Skin of body (tissue), 1 donor: ENCODE measurements at regions not wholly inside any gene's neighbourhood (a gene's known extent, or its start where the extent isn't known, plus 50 kb on each side); places are given as distances from the start of the nearest gene placed in this dataset.
"Not testable (repeated sequence)": the region's sequence is repeated elsewhere in the genome, so short reads cannot be mapped to it uniquely, and the experiment has no call there.

Experiments
- DNase-seq: peaks from one replicate; lab custom pipeline; 2025; lab: John Stamatoyannopoulos, UW

DNA sequence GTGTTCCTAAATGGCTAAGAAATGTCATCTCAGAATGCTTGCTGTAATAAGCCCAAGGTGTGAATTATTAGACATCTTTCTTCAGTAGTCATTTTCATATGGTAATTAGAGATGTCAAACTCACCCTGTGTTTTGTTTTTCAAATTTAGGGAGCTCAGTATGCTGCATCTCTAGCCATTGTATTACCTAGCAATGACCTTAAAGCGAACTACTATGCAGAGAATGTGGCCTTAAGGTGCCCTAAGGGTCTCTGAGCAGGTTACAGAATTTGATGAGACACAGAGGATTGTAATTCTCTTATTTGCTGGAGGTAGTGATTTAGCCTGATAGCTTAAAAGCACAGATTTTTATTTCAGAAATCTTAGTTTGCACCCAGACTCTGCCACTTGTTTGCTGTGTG, 1052.6 kb upstream of the DDX18 start:
- no peak for DNase-seq

DNA sequence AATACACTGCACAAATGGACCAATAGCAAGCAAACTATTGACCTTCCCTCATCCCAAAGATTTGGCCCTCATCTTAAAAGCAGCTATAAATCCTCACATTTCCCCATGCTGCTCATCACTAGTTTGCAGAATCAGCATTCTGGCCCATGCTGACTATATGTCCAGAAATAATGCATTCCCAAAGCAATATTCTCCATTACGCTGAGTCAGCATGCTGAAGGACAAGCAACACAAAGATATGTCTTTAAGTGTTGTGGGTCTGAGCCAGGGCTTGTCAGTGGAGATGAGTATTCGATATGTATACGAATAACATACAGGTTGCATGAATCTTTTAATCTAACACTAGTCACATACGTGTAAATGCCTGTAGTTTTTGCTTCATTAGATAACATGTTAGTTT, 1045.0 kb upstream of the DDX18 start:
- DNase-seq = no peak

DNA sequence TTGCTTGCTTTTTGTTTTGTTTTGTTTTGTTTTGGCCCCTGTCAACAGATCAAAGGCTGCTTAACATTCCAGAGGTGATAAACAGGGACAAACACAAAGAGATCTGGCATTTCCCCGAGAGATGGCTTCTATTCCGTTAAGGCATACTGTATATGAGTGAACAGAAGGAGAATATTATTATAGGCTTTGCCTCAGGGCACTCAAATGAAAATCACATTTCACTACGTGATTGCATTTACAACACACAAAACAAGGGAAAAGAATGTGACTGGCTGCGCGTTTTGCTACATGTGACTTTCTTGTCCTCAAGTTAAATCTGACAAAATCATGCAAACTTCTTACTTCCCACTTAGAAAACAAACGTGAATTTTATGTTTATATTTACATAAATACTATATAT, 1037.9 kb upstream of the DDX18 start:
- no peak for DNase-seq

DNA sequence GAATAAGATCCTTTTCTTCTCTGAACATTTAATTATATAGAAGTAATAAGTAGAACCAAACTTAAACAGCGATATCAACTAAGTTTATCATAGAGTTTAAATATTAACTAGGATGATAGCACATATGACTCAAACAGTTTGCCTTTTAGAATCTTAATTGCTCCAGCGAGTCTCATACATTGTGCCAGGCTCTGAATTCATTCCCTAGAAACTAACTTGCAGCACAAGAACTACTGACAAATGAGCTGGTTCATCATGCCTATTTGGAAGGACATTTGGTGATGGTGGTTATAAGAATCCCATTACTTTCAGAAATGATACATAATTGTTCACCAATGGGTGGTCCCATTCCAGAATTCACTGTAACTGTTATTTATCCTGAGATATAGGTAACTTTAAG, 1026.6 kb upstream of the DDX18 start:
- DNase-seq = no peak

DNA sequence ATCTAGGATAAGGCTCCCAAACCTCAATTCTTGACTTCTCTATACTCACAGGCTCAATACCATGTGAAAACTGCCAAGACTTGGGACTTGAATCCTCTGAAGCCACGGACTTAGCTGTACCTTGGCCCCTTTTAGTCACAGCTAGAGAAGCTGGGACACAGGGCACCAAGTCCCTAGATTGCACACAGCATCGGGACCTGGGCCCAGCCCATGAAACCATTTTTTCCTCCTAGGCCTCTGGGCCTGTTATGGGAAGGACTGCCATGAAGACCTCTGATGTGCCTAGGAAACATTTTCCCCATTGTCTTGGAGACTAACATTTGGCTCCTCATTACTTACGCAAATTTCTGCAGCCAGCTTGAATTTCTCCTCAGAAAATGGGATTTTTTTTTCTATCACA, 1011.8 kb upstream of the DDX18 start:
- no peak for DNase-seq

DNA sequence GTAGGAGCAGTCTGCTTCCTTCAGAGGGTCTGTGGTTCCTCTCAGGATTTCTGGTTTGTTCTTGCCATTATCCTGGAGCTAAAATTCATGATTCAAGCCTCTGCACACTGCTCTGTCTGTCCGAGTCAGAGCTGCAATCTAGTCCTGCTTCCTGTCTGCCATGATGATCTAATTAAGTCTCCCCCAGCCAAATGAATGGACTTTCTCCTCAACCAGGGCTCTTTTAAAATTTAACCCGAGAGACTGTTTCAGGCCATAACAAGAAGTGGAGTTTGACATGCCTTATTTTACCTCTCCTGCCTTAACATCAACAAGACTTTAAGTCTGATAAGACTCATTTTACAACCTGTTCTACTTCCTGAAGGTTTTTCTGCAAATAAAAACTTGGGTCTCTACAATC, 1009.6 kb upstream of the DDX18 start:
- DNase-seq = no peak

DNA sequence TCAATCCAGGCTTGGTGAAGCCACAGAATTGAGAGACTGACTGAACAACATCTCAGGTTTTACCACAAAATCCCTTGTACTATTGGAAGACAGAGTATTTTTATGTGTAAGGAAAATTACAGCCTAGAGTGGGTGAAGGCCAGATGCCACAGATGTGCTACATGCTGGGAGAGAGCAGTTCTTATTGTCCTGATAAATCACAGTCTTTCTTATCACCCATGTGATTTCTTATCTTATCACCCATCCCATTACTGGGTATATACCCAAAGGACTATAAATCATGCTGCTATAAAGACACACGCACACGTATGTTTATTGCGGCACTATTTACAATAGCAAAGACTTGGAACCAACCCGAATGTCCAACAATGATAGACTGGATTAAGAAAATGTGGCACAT, 1008.0 kb upstream of the DDX18 start:
- not testable (repeated sequence) for DNase-seq

DNA sequence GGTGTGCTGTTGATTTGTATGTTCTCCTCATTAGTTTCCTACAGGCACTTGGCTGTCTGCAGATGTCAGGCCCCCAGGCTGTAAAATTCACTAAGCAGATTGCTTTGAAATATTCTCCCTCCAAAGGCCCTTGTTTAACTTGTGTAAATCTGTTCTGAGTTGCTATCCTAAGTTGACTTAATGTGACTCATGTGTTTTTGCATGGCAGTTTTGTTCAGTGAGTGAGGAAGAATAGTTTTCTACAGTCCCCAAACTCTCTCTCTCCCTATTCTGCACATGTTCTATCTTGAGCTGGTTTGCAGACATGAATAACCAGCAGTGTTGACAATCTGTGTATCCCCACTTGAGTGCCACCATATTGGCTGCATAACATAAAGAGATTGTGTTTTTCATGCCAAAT, 1005.4 kb upstream of the DDX18 start:
- peak; percentile 77 for DNase-seq

DNA sequence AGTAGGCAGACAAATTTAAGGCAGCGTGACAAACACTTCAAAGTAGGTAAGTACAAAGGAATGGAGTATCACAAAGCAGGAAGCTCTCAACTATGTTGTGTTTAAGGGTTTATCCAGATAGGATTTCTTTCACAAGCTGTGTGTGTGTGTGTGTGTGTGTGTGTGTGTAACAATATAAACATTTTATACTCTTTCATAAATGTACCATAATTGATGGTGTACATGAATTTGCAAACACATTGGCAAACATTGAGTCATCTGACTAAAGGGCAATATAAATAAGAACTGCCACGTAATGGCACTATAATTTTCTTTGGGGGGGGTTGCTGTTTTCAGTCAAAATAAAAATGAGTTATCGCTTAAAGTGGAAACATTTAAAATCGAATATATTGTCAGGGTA, 1004.4 kb upstream of the DDX18 start:
- no peak for DNase-seq

DNA sequence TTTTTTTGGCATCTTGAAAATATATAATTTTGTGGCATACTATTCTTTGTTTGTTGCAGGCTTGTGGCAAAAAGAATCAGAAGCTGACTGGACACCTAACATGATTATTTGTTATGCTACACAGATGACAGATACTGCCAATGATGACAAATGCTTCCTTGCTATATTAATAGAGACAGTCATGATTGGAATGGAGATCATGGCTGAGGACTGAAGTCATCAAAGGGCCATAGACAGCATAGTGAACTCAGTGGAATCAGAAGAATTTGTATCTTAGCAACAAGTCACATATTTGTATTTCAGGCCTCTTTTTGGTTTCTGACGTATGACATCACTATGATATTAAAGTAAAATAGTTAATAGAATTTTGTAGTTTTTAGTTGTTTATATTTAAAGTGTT, 1003.8 kb upstream of the DDX18 start:
- no peak for DNase-seq

DNA sequence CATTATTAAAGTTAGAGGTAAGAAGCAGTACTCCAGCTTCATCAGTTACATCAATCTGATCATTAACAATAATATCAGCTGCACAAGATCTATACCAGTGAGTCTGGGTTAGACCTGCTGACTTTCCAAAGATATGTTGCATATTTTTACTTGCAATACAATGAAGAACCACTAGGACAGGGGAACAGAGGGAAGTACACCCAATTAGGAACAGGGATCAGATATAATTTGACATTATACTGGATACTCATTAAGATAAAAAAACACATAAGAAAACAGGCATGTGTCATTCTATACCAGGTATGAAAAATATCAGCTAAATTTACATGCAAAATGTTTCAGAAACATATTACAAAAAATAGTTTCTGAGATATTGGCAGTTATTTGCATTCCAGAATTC, 995.1 kb upstream of the DDX18 start:
- DNase-seq = no peak

DNA sequence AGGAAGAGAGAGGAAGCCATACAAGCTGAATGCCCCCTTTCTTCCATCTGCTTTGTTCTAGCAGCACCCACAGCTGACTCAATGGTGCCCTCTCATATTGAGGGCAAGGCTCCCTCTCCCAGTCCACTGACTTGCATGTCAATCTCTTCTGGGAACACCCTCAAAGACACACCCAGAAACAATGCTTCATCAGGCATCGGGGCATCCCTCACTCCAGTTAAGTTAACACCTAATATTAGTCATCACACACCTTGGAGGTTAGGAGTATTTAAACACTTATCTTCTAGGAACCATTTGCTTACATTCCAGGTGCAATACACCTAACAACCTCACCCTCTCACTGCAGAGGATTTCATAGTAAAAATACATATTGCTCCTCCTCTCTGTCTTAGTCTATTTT, 993.5 kb upstream of the DDX18 start:
- no peak for DNase-seq

DNA sequence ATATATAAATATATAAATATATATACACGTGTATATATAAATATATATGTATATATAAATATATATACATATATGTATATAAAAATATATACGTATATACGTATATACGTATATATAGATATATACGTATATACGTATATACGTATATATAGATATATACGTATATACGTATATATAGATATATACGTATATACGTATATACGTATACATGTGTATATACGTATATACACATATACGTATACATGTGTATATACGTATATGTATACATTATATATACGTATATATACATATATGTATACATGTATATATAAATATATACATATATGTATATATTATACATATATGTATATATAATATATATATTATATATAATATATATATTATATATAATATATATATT, 984.9 kb upstream of the DDX18 start:
- not testable (repeated sequence) for DNase-seq

DNA sequence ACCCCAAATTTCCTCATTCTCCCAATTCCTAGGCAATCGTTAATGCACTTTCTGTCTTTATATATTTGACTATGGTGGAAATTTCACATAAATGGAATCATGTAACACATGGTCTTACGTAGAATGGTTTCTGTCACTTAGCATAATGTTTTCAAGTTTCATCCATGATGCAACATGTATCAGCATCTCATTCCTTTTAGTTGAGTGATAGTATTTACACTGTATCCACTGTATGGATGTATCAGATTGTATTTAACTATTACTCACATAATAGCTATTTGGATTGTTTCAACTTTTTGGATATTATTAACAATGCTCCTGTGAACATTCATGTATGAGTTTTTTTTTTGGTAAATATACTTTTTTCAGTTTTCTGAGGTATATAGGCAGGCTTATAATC, 982.3 kb upstream of the DDX18 start:
- no peak for DNase-seq

DNA sequence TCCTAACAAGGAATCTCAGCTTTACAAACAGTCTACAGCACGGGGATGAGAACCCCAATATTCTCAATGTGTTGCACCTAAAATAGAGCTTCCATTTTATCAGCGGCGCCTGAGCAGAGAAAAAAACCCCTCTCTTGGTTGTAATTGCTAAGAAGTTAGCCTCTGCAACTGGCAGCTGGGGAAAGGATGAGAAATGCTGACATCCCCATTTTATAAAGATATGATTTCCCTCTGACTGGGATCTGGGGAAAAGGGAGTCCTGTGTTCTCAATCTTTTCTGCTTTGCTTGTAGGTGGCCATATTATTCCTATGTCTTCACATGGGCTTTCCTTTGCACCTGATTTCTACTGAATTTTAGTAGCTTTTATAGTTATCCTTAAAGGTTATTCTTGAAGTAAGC, 981.4 kb upstream of the DDX18 start:
- DNase-seq = no peak

DNA sequence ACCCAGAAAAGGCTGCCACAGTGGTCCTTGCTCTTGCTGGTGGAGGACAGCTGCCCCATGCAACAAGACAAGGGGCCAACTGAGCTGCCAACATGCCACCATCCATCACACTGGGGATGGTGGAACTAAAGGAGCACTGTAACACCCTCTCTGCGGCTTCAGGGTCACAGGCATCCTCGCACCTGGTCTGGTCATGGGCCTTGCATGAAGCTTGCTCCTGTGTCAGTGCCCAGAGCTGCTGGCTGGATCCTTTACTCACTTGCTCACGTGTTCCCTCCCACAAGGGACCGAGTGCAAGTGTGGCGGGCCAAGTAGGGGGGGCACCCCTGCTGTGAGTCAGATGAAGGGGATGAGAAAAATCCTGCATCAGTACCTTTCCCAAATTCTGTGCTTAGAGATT, 972.3 kb upstream of the DDX18 start:
- DNase-seq = no peak

DNA sequence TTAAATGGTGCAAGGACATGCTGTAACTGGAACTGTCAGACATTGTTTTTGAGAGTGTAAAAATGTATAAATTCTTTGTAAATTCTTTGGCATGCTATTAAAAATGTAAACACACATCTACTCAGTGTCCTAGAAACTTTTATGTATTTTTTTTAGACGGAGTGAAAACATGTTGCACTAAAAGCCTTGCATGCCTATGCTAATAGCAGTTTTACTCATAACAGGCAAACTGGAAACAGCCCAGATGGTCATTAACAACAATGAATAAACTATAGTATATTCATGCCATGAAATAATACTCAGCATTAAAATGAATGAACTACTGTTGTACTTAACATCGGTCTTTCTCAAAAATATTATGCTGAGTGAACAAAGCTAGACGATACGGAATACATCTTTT, 954.8 kb upstream of the DDX18 start:
- DNase-seq = no peak

DNA sequence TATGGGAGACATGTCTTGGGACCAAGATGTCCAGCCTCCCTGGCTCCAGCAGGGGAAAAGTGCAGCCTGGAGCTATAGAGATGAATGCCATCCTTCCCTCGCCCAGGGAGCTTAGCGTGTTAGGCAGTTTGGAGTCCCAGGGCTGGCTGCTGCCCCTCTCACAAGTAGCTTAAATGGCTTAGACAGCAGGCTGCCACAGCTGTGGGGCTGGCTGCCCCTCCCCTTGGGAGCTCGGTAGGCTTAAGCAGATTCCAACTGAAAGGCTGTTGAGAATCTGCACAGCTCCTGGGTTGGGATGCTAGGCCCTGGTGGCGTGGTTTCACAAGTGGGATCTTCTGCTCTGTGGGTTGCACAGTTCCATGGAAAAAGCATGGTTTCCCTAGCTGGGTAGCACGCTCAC, 940.5 kb upstream of the DDX18 start:
- no peak for DNase-seq

DNA sequence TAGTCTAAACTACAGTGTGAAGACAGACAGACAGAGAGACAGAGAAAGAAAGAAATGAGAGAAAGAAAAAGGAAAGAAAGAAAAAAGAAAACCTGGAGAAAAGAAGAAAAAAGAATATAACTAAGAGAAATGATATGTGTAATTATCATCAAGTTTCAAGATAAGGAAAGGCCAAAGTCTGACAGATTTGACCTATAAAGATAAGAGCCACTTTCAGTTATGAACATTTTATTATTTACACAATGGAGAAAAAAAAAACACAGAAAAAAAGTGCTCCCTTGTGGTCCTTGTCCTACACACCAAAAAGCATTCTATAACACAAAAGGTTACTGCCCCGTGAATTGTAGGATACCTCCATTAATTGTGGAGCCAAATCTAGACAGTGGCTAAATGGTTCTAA, 937.2 kb upstream of the DDX18 start:
- no peak for DNase-seq

DNA sequence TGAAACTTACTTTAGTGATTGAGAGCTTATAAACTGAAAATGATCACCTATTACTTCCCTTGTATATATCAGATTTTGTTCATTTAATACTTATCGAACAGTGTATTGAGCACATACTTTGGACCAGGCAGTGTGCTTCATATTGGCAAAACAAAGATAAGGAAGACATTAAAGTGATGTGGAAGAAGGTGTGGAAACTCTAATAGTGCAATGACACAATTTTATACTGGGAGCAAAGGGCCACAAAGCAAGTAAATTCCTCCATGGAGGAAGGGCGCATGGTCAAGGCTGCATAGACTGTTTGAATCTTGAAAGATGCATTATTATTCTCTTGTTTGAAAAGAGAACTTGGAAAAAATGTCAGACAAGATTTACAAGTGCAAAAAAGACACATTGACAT, 936.5 kb upstream of the DDX18 start:
- no peak for DNase-seq

DNA sequence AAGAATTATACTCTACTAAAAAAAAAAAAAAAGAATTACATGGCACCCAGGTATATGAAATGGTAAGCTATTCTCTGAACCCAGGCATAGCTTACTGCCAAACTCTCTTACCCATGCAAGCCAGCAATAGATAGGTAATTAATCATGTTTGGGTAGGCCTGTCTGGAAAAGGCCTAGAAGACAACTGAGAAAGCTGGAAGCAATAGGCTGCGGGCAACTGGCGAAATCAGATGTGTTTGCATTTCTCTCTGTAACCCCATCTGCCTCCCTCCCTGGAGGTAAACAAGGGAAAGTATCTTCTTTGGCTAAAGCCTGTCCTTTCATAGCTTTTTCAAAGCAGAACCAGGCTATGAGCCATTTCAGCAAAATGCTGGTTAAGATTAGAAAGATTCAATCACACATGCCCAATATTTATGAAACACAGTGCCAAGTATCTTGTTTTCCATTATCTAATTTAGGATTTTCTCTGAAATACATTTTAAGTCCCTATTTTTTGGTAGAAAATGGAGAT, 934.8 kb upstream of the DDX18 start:
- DNase-seq = no peak

DNA sequence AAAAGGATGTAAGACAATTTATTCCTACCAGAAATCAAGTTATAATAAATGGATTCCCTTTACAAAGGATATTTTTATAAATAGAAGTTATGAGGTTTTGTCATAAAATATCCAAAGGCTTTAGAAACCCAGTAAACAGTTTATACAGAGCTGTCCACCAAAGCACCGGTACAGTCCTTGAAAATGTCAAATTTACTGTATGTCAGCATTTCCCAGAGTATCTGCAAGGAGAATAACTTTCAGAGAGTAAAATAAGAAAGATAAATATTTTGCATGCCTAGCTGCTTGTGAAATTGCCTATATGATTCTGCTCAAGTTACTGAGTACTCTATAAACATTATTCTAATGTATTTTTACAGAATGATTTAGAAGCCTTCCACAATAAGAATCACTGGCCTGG, 923.3 kb upstream of the DDX18 start:
- no peak for DNase-seq

DNA sequence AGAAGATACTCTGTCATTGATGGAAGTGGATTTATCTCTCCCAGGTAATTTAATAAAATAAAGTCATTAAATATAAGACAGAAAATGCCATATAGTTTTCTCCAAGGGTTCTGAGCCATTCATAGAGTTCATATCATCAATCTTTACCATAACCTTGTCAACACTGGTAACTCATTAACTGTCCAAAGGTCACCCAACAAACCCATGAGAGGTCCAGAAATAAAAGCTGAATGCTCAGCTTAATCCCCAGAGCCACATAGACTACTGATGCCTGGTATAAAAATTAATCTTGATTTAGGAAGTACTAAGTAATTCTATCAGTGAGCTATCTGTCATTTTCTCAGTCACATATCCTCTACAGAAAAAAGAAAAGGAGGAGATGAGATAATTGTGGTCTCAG, 903.0 kb upstream of the DDX18 start:
- no peak for DNase-seq

DNA sequence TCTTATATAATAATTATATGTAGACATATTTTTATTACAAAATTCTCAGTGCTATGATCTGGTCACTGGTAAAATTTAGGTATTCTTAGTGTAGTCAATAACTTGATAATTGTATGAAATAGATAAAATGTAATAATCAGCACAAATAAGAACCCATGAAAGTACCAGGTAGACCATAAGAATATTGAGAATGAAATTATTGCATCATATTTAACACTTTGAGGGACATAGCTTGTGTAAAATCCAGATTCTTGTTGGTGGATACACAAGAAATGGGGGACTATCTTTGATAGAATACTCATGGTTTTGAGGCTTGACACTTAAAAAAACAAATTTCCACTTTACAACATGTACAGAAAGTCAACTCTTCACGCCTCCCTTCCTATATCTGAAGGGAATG, 898.8 kb upstream of the DDX18 start:
- DNase-seq = no peak

DNA sequence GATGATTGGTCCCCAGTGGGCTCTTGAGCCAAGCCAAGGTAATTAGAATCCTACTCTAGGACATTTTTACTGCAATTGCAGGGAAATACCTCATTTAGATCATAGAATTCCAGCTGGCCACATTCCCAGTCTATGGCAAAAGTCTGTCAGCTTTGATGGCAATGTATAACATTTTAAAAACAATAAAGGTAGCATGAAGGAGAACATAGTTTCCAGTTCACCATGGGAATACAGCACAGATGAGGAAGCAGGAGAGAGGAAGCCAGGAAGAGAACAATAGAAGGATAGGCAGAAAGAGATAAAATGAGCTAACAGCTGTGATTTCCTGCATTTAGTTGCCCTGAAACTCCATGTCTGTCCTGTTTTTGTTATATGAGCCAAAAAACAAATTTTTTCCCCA, 897.3 kb upstream of the DDX18 start:
- no peak for DNase-seq
